ENCODE measurements at regions not wholly inside any gene's neighbourhood (a gene's known extent, or its start where the extent isn't known, plus 50 kb on each side); places are given as distances from the start of the nearest gene placed in this dataset.

GRCh38 chr10:65753532-65753931, 1172.3 kb upstream of the LRRTM3 start:
- no peak overlapping the region for H3K27ac ChIP-seq
- DNase-seq: no peak
- H3K36me3 ChIP-seq (replicated peaks): no peaks in the 10 kb centered on the region
- no peak overlapping the region for H3K4me3 ChIP-seq (ENCODE audit: low read depth, low read length)
- no peak for TF ChIP-seq CTCF (IDR thresholded peaks at IDR 0.05; ENCODE audit: low read depth, low read length, missing control alignments)
- no peaks in the 10 kb centered on the region for H3K27me3 ChIP-seq (replicated peaks)
- in situ Hi-C loops (cut with HindIII; ENCODE audit: low pct_ligation_motif_present, low sequenced_read_pairs): no loop called here

GRCh38 chr10:65754112-65754511, 1171.7 kb upstream of the LRRTM3 start:
- TF ChIP-seq CTCF (IDR thresholded peaks at IDR 0.05; ENCODE audit: low read depth, low read length, missing control alignments): no peak
- Histone ChIP-seq H3K4me3 (ENCODE audit: low read depth, low read length) (no peak overlapping the region), H3K27me3 (replicated peaks) (no peaks in the 10 kb centered on the region), H3K36me3 (replicated peaks) (no peaks in the 10 kb centered on the region), H3K27ac (no peak overlapping the region)
- DNase-seq: no peak
- in situ Hi-C loops (cut with HindIII; ENCODE audit: low pct_ligation_motif_present, low sequenced_read_pairs): no loop called here

GRCh38 chr10:65762311-65762710, 1163.5 kb upstream of the LRRTM3 start:
- H3K27ac ChIP-seq: no peak overlapping the region
- no peaks in the 10 kb centered on the region for H3K27me3 ChIP-seq (replicated peaks)
- H3K36me3 ChIP-seq (replicated peaks): no peaks in the 10 kb centered on the region
- DNase-seq: no peak
- no peak for TF ChIP-seq CTCF (IDR thresholded peaks at IDR 0.05; ENCODE audit: low read depth, low read length, missing control alignments)
- in situ Hi-C loops (cut with HindIII; ENCODE audit: low pct_ligation_motif_present, low sequenced_read_pairs): no loop called here
- H3K4me3 ChIP-seq (ENCODE audit: low read depth, low read length): no peak overlapping the region

GRCh38 chr10:65765006-65765541, 1160.8 kb upstream of the LRRTM3 start:
- in situ Hi-C loops (cut with HindIII; ENCODE audit: low pct_ligation_motif_present, low sequenced_read_pairs): no loop called here
- no peak for TF ChIP-seq CTCF (IDR thresholded peaks at IDR 0.05; ENCODE audit: low read depth, low read length, missing control alignments)

GRCh38 chr10:65769828-65770227, 1156.0 kb upstream of the LRRTM3 start:
- DNase-seq: peak; percentile 31
- H3K36me3 ChIP-seq (replicated peaks): no peaks in the 10 kb centered on the region
- in situ Hi-C loops (cut with HindIII; ENCODE audit: low pct_ligation_motif_present, low sequenced_read_pairs): no loop called here
- TF ChIP-seq CTCF (IDR thresholded peaks at IDR 0.05; ENCODE audit: low read depth, low read length, missing control alignments): no peak
- H3K27me3 ChIP-seq (replicated peaks): no peaks in the 10 kb centered on the region
- no peak overlapping the region for H3K4me3 ChIP-seq (ENCODE audit: low read depth, low read length)
- H3K27ac ChIP-seq: no peak overlapping the region

More at GRCh38 chr10:65765006-65765541, 1160.8 kb upstream of the LRRTM3 start:
- Histone ChIP-seq H3K27me3 (replicated peaks) (no peaks in the 10 kb centered on the region), H3K36me3 (replicated peaks) (no peaks in the 10 kb centered on the region), H3K4me3 (ENCODE audit: low read depth, low read length) (no peak overlapping the region), H3K27ac (no peak overlapping the region)
- DNase-seq: no peak

- Histone ChIP-seq H3K36me3 (replicated peaks) (no peaks in the 10 kb centered on the region), H3K27ac (no peak overlapping the region), H3K27me3 (replicated peaks) (no peaks in the 10 kb centered on the region), H3K4me3 (ENCODE audit: low read depth, low read length) (no peak overlapping the region)
- no peak for DNase-seq
- in situ Hi-C loops (cut with HindIII; ENCODE audit: low pct_ligation_motif_present, low sequenced_read_pairs): no loop called here
- TF ChIP-seq CTCF (IDR thresholded peaks at IDR 0.05; ENCODE audit: low read depth, low read length, missing control alignments): no peak
Measured at GRCh38 chr10:65778753-65779152, 1147.1 kb upstream of the LRRTM3 start.
